Activated B cell treated with CpG ODN at 0.5 μM for 24 hours (primary cell): ENCODE measurements at regions not wholly inside any gene's neighbourhood (a gene's known extent, or its start where the extent isn't known, plus 50 kb on each side); places are given as distances from the start of the nearest gene placed in this dataset.

ENCODE experiments used
- ATAC-seq: fragments of 200-7000 bp; cut with Tn5 transposase; one replicate; pipeline ENCODE4 v1.10.0; 2021; ENCODE audit warnings: low read depth, mild to moderate bottlenecking, moderate library complexity
- CTCF ChIA-PET: fragments of 350-600 bp; sonication (Branson Sonifier 250); formaldehyde crosslinking; loops from one replicate; lab custom pipeline; 2021; ENCODE audit warnings: antibody characterized with exemption; lab: Charles Lee
- POLR2A ChIA-PET: fragments of 350-600 bp; sonication (Branson Sonifier 250); formaldehyde crosslinking; loops from one replicate; lab custom pipeline; 2021; ENCODE audit warnings: antibody characterized with exemption; lab: Charles Lee
- DNase-seq: peaks from one replicate; pipeline ENCODE4 v3.0.0; 2022
- H3K27ac Mint-ChIP-seq: one replicate; pipeline ENCODE4 v1.8.0; 2020; ENCODE audit warnings: mixed read lengths
- H3K27me3 Mint-ChIP-seq: one replicate; pipeline ENCODE4 v1.8.0; 2021; ENCODE audit warnings: mixed read lengths
- H3K36me3 Mint-ChIP-seq: one replicate; pipeline ENCODE4 v1.8.0; 2021; ENCODE audit warnings: low read depth, mixed read lengths
- H3K4me1 Mint-ChIP-seq: one replicate; pipeline ENCODE4 v1.8.0; 2021; ENCODE audit warnings: mixed read lengths
- H3K4me3 Mint-ChIP-seq: one replicate; pipeline ENCODE4 v1.8.0; 2020; ENCODE audit warnings: mild to moderate bottlenecking, mixed read lengths
- H3K9me3 Mint-ChIP-seq: one replicate; pipeline ENCODE4 v1.8.0; 2020; ENCODE audit warnings: mixed read lengths
- intact Hi-C: fragments of 100-400 bp; cut with micrococcal nuclease; formaldehyde crosslinking; loops from one replicate; pipeline ENCODE4 v1.15.1; 2024
- TF ChIP-seq, protein P1 (sequence below): fragments of 200-600 bp; IDR thresholded peaks from one replicate; pipeline ENCODE4 v1.8.0; 2022; ENCODE audit warnings: antibody characterized with exemption, mild to moderate bottlenecking

DNA sequence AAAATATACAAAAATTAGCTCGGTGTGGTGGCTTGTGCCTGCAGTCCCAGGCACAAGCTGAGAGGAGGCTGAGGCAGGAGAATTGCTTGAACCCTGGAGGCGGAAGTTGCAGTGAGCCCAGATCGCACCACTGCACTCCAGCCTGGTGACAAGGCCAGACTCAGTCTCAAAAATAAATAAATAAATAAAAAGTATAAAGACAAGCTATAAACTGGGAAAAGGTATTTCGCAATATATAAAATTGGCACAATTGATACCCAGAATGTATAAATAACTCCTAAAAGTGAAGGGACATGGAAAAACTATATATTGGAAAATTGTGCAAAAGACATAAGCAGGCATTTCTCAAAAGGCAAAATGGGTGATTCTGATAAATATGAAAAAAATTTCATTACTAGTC is 657.9 kb upstream of the SLC8A1 start:
- no peak for ATAC-seq
- CTCF ChIA-PET, result no interaction called here
- Mint-ChIP-seq H3K4me1 (no peaks in the 10 kb centered on the region), H3K36me3 (no peaks in the 10 kb centered on the region), H3K9me3 (peaks cover 5% of the 10 kb centered on the region), H3K27me3 (no peaks in the 10 kb centered on the region), H3K4me3 (no peak overlapping the region), H3K27ac (no peak overlapping the region)
- POLR2A ChIA-PET, result no interaction called here
- TF ChIP-seq, protein P1, sequence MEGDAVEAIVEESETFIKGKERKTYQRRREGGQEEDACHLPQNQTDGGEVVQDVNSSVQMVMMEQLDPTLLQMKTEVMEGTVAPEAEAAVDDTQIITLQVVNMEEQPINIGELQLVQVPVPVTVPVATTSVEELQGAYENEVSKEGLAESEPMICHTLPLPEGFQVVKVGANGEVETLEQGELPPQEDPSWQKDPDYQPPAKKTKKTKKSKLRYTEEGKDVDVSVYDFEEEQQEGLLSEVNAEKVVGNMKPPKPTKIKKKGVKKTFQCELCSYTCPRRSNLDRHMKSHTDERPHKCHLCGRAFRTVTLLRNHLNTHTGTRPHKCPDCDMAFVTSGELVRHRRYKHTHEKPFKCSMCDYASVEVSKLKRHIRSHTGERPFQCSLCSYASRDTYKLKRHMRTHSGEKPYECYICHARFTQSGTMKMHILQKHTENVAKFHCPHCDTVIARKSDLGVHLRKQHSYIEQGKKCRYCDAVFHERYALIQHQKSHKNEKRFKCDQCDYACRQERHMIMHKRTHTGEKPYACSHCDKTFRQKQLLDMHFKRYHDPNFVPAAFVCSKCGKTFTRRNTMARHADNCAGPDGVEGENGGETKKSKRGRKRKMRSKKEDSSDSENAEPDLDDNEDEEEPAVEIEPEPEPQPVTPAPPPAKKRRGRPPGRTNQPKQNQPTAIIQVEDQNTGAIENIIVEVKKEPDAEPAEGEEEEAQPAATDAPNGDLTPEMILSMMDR, result no peak
- intact Hi-C loops, result no loop called here
- DNase-seq, result no peak

DNA sequence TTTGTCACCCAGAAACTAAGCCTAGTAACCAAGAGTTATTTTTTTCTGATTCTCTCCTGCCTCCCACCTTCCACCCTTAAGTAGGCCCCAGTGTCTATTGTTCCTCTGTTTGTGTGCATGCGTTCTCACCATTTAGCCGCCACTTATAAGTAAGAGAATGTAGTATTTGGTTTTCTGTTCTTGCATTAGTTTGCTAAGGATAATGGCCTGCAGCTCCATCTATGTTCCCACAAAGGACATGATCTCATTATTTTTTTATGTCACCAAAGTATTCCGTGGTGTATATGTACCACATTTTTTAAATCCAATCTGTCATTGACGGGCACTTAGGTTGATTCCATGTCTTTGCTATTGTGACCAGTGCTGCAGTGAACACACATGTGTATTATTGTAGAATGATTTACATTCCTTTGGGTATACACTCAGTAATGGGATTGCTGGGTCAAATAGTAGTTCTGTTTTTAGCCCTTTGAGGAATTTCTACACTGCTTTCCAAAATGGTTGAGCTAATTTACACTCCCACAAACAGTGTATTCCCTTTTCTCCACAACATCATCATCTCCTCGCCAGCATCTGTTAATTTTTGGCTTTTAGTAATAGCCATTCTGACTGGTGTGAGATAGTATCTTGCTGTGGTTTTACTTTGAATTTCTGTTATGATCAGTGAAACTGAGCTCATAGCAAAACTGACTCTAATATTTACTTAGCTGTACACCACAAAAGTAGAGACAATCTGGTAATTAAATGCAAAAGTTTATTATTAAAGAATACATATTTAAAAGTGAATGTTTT is 660.1 kb upstream of the SLC8A1 start:
- TF ChIP-seq, protein P1, result no peak
- Mint-ChIP-seq H3K4me3 (no peak overlapping the region), H3K36me3 (no peaks in the 10 kb centered on the region), H3K4me1 (no peaks in the 10 kb centered on the region), H3K27me3 (no peaks in the 10 kb centered on the region), H3K27ac (no peak overlapping the region), H3K9me3 (peaks cover 5% of the 10 kb centered on the region)
- DNase-seq (no peak), ATAC-seq (no peak)
- ChIA-PET CTCF (no interaction called here), POLR2A (no interaction called here)
- intact Hi-C loops, result no loop called here

DNA sequence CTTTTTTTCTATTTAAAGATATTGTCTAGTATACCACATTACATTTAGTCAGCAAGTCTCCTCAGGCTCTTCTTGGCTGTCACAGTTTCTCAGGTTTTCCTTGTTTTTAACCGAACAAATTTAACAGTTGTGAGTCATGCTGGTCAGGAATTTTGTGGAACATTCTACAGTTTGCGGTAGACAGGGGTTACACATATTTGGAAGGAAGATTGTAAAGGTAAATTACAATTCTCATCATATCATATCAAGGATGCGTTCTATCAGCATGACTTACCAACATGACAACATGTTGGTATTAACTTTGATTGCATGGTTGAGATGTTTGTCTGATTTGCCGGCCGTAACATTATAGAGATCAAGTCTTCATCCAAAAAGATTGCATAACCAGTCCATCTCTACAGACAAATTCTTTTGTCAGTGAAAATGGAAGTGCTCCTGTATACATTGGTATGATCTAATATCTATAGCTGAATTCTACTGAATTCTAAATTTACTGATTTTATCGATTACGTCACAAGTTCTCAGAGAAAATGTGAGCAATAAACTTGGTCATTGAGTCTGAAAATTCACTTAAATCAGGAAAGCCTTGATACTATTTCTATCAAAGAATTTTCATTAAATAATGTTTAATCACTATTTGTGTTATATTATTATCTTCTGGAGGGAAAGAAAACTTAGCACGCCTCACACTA is 664.4 kb upstream of the SLC8A1 start:
- Mint-ChIP-seq H3K9me3 (peaks cover 5% of the 10 kb centered on the region), H3K4me3 (no peak overlapping the region), H3K27me3 (no peaks in the 10 kb centered on the region), H3K27ac (no peak overlapping the region), H3K4me1 (no peaks in the 10 kb centered on the region), H3K36me3 (no peaks in the 10 kb centered on the region)
- intact Hi-C loops, result no loop called here
- TF ChIP-seq, protein P1, result no peak
- CTCF ChIA-PET, result no interaction called here
- DNase-seq (no peak), ATAC-seq (no peak)
- POLR2A ChIA-PET, result no interaction called here

DNA sequence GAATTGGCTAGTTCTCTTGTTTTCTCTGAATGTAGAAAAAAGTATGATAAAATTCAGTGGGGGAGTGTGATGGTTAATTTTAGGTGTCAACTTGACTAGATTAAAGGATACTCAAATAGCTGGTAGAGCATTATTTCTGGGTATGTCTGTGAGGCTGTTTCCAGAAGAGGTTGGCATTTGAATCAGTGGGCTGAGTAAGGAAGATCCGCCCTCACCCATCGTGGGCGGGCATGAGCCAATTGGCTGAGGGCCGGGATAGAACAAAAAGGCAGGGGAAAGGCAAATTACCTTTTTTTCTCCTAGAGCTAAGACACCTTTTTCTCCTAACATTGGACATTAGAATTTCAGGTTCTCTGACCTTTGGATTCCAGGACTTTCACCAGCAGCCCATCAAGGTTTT is 667.6 kb upstream of the SLC8A1 start:
- DNase-seq (no peak), ATAC-seq (no peak)
- H3K36me3 Mint-ChIP-seq, result no peaks in the 10 kb centered on the region
- intact Hi-C loops, result no loop called here
- no peak overlapping the region for H3K4me3 Mint-ChIP-seq
- no peaks in the 10 kb centered on the region for H3K27me3 Mint-ChIP-seq
- TF ChIP-seq, protein P1, result no peak
- CTCF ChIA-PET, result no interaction called here
- H3K4me1 Mint-ChIP-seq, result no peaks in the 10 kb centered on the region
- POLR2A ChIA-PET, result no interaction called here
- peaks cover 2% of the 10 kb centered on the region for H3K9me3 Mint-ChIP-seq
- no peak overlapping the region for H3K27ac Mint-ChIP-seq

DNA sequence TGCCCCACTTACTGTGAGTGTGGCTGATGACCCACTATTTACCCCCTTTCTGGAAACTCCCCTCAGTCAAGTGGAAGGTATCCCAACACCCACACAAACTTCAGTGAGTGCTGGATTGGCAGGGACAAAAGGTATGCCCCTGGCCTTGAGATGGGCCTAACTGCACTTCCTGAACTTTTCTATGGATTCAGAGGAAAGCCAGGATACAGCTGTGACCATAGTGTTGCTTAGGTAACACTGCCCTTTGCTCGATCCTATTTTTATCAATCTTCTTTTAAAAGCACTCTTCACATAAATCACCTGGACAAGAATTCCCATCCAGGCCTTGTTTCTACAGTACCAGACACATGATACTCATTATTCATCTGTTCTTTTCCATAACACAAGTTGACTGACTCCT is 671.5 kb upstream of the SLC8A1 start:
- no peaks in the 10 kb centered on the region for H3K36me3 Mint-ChIP-seq
- H3K27ac Mint-ChIP-seq, result no peak overlapping the region
- ChIA-PET CTCF (no interaction called here), POLR2A (no interaction called here)
- no peaks in the 10 kb centered on the region for H3K4me1 Mint-ChIP-seq
- no peak for DNase-seq
- no peaks in the 10 kb centered on the region for H3K9me3 Mint-ChIP-seq
- no peak for ATAC-seq
- intact Hi-C loops, result no loop called here
- no peaks in the 10 kb centered on the region for H3K27me3 Mint-ChIP-seq
- TF ChIP-seq, protein P1, result no peak
- no peak overlapping the region for H3K4me3 Mint-ChIP-seq
